Adrenal gland (tissue), 5 donors: ENCODE measurements at regions not wholly inside any gene's neighbourhood (a gene's known extent, or its start where the extent isn't known, plus 50 kb on each side); places are given as distances from the start of the nearest gene placed in this dataset.

ENCODE experiments used
- CTCF ChIP-seq, 6 experiments: fragments of 450-650 bp in 4 of 6; fragments of 200-600 bp in 2 of 6; sonication (generic) in 1 of 6; IDR thresholded peaks; 1 replicate in 5 of 6; 2 replicates in 1 of 6; pipeline versions ENCODE4 v1.5.1 to v1.8.0; 2016 to 2021; ENCODE audit warnings: antibody characterized with exemption in 6 of 6, mild to moderate bottlenecking in 2 of 6, moderate library complexity in 1 of 6
- POLR2A ChIP-seq, 2 donors: fragments of 450-650 bp; IDR thresholded peaks; one replicate each; pipeline ENCODE4 v1.6.1; 2017; ENCODE audit warnings: antibody characterized with exemption in 2 of 2, mild to moderate bottlenecking in 2 of 2, moderate library complexity in 1 of 2
- donor health status: DM: no; HTN: no; CAD: no.

GRCh38 chr6:169070506-169071176, 183.0 kb downstream of the THBS2 start:
- peak in 1 of 6 experiments; percentile 5 for TF ChIP-seq CTCF (IDR thresholded peaks at IDR 0.05)
- TF ChIP-seq POLR2A (IDR thresholded peaks at IDR 0.05), result peak in 1 of 2 donors; percentile 16
